Retinal pigment epithelial cell (primary cell): ENCODE measurements at regions not wholly inside any gene's neighbourhood (a gene's known extent, or its start where the extent isn't known, plus 50 kb on each side); places are given as distances from the start of the nearest gene placed in this dataset.

Source experiments
- DNase-seq: peaks from one replicate; pipeline ENCODE4 v3.0.0-alpha.2; 2010; ENCODE audit warnings: low read depth
- H3K4me3 ChIP-seq: 2 replicates; pipeline ENCODE4 v1.5.1; 2011; ENCODE audit warnings: mild to moderate bottlenecking, low read length, control low read depth, moderate library complexity
- CTCF ChIP-seq: conservative IDR thresholded peaks from 2 replicates; pipeline ENCODE4 v1.5.1; 2011; ENCODE audit warnings: low read depth, low read length, control low read depth, inconsistent platforms

DNA sequence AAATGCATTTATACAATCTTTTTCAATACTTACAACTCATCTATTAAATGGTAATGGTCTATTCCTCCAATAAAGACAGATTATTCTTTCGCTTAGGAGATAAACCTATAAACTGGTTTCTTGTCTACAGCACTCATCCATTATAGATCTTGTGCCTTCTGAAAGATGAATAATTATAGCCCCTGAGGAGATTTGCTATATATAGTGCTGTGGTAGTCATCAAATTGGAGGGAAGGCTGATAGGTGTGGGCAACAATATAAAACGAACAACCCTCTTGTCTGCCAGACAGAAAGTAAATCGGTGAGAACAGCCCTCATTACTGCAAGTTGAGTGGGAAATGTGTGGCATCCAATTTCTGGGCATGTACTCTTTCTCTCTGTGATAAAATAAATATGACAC is 292.5 kb upstream of the CNR1 start:
- no peak overlapping the region for H3K4me3 ChIP-seq
- no peak for DNase-seq
- TF ChIP-seq CTCF = no peak

DNA sequence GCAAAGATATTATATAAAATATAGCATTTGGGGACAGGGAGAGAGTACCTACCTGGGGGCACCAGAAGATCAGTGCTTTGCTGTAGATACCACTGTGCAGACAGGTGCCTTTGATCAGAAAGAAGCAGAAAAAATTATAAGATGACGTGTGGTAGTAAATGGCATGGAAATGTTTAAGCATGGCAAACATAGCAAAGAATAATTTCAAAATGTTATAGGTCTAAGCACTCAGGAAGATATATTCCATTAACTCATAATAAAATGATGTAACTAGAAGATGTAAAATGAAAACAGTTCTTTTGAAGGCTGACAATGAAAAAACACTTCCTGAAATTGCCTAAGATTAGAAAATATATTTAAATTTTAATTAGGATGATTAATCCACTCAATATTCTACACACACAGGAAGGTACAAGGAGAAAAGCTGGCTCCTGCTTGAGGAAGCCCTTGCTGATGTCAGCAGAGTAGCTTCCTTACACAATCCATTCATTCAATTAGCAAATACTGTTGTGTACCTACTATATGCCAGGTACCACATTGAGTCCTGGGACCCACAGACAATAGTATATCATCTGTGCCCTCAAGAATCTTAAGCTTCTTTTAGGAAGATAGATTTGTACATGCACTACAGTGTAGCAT is 290.2 kb upstream of the CNR1 start:
- DNase-seq = no peak

GRCh38 chr6:88455317-88455716 is 289.2 kb upstream of the CNR1 start:
- TF ChIP-seq CTCF = no peak
- no peak for DNase-seq
- H3K4me3 ChIP-seq = no peak overlapping the region

More for the DNA sequence above, 290.2 kb upstream of the CNR1 start:
- TF ChIP-seq CTCF = no peak
- H3K4me3 ChIP-seq = no peak overlapping the region

- H3K4me3 ChIP-seq = no peak overlapping the region
- TF ChIP-seq CTCF = no peak
- no peak for DNase-seq
Measured at GRCh38 chr6:88454658-88455057, 288.5 kb upstream of the CNR1 start.

DNA sequence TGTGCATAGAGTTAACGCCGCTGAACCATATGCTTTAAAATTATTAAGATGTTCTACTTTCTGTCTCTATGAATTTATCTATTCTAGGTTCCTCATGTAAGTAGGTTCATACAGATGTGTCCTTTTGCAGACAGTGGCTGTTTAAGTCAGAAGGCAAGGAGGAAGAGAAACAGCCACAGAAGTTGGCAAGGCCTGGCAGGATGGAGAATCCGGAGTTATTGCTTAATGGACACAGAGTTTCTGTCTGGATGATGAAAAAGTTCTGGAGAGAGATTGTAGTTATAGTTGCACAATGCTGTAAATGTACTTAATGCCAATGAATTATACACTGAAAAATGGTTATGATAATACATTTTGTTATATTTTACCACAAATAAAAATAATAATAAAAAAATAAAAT is 283.6 kb upstream of the CNR1 start:
- no peak for DNase-seq
- TF ChIP-seq CTCF = no peak

GRCh38 chr6:88445188-88445965 is 279.2 kb upstream of the CNR1 start:
- H3K4me3 ChIP-seq = no peak overlapping the region
- no peak for DNase-seq
- TF ChIP-seq CTCF = no peak

More for the DNA sequence above, 283.6 kb upstream of the CNR1 start:
- no peak overlapping the region for H3K4me3 ChIP-seq

DNA sequence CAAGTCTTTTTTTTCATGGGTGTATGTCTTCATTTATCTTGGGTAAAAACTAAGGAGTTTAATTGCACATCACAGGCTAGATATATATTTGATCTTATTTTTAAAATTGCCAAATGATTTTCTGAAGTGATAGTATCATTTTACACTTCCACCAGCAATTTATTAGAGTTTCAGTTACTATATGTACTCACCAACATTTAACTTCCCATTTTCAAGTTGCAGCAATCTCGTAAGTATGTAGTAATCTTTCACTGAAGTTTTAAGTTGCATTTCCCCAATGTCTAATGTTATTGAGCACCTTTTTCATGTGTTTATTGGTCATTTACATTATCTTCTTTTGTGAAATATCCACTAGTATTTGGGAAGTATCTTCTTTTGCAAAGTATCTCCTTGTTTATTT is 277.4 kb upstream of the CNR1 start:
- no peak overlapping the region for H3K4me3 ChIP-seq
- DNase-seq = no peak
- TF ChIP-seq CTCF = no peak
